HG03045 (cell line): ENCODE measurements at regions not wholly inside any gene's neighbourhood (a gene's known extent, or its start where the extent isn't known, plus 50 kb on each side); places are given as distances from the start of the nearest gene placed in this dataset.

Source experiments
- ATAC-seq: cut with Tn5 transposase; IDR thresholded peaks from one replicate; pipeline ENCODE4 v1.9.1; 2021; ENCODE audit warnings: mild to moderate bottlenecking, moderate library complexity; ENCODE audit not compliant: unreplicated experiment

DNA sequence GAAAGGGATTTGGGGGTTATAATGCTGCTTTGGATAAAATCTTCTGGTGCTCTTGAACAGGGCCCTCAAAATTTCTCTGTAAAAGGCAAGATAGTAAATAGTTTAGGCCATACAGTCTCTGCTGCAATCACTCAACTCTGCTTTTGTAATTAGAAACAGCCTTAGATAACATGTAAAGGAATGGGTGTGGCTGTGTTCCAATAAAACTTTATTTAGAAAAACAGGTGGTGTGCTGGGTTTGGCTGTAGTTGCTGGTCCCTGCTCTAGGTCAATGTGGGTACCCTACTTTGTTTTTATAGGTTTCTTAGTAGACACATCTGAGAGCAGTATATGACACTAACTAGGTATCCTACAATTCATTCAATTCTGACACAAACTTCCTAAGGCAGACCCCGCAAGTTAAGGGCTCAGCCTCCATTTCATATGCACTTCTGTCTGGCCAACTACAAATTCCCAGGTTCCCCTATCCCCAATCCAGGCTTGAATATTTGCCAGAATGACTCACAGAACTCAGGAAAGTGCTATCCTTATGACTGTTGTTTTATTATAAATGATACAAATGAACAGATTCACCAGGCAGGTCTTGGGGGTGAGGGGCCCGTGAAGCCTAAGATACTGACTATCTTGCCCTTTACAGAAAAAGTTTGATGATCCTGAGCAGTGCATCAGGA is 349.9 kb downstream of the RPS24 start:
- ATAC-seq, result no peak

- ATAC-seq, result no peak
Measured at GRCh38 chr10:78384049-78384431, 350.4 kb downstream of the RPS24 start.

DNA sequence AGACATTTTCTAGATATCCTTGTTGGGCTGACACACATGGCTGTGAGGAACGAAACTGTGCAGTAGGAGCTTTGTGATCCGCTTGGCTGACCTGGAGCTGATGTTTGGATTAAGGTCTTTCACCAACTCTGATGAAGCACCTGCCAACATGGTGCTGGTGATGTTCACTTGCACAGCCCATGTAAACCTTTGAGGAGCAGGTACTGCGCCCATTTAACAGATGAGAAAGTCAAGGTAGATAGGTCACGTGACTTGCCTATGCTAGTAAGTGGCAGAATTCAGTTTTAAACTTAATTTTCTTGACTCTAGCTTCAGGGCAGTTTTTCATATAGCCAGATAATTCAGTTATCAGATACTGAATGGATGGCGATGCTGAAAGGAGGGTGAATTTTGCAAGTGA is 351.9 kb downstream of the RPS24 start:
- no peak for ATAC-seq

GRCh38 chr10:78386509-78386908 is 352.8 kb downstream of the RPS24 start:
- no peak for ATAC-seq

- no peak for ATAC-seq
Measured at GRCh38 chr10:78388331-78389050, 354.8 kb downstream of the RPS24 start.

- ATAC-seq, result no peak
Measured at GRCh38 chr10:78389419-78389818, 355.8 kb downstream of the RPS24 start.

- no peak for ATAC-seq
Measured at GRCh38 chr10:78390051-78390450, 356.4 kb downstream of the RPS24 start.

- ATAC-seq, result no peak
Measured at GRCh38 chr10:78390817-78391216, 357.2 kb downstream of the RPS24 start.

- ATAC-seq, result no peak
Measured at GRCh38 chr10:78391585-78391984, 357.9 kb downstream of the RPS24 start.

DNA sequence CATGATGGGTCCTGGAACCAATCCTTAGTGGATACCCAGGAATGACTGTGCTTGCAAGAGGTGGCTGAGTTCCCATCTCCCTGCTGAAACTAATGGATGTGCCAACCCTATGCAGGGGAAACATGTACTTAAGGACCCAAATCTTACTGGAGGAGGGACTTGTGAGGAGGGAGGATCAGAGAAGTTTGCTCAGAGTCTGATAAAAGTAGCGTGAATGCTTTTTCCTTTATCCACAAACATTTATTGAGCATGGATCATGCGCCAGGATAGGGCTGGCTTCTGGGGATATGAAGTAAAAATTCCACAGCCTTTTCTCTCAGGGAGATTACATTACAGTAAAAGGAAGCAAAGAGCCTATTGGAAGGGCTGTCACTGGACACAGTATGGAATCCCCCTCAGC is 358.5 kb downstream of the RPS24 start:
- no peak for ATAC-seq

- ATAC-seq, result no peak
Measured at GRCh38 chr10:78393094-78393493, 359.4 kb downstream of the RPS24 start.

- no peak for ATAC-seq
Measured at GRCh38 chr10:78394047-78394446, 360.4 kb downstream of the RPS24 start.

- no peak for ATAC-seq
Measured at GRCh38 chr10:78395162-78395561, 361.5 kb downstream of the RPS24 start.

GRCh38 chr10:78396754-78397153 is 363.1 kb downstream of the RPS24 start:
- no peak for ATAC-seq

DNA sequence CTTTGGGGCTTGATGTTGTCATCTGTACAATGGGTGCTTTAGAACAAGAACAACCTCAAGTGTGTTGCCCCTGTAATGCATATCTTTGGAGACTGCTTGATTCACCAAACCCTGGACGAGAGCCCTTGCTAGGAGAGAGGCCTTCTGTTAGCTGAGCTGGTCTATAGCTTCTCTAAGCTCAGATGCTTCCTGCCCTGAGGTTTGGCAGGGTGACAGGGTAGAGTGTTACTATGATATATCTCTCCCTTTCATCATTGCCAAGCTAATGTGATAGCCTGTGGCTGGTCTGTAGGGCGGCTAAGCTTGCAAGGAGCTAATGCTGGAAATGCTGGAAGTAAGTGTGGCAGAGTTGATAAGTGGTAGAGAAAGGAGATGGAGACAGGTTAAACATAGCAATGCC is 364.1 kb downstream of the RPS24 start:
- ATAC-seq, result no peak

GRCh38 chr10:78398382-78398781 is 364.7 kb downstream of the RPS24 start:
- no peak for ATAC-seq

- no peak for ATAC-seq
Measured at GRCh38 chr10:78401624-78402367, 368.1 kb downstream of the RPS24 start.

GRCh38 chr10:78402591-78402990 is 368.9 kb downstream of the RPS24 start:
- ATAC-seq, result no peak

DNA sequence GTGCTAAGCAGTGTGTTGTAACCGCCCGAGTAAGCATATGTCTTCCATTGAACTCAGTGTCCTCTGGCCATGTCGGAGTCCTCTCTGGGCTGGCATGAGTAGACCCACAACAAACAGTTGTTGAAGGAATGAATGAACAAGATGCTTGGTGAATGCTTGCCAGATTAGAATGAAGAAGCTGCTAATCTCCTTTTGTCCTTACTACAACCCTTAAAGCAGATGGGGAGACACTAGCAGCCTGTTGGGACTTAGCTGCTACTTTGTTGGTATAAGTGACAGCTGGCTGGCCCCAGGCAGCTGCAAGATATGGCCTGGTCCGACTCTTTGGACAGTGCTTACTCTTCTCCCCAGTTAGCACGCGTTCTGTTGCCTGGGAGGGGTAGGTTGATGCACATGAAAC is 370.1 kb downstream of the RPS24 start:
- no peak for ATAC-seq

DNA sequence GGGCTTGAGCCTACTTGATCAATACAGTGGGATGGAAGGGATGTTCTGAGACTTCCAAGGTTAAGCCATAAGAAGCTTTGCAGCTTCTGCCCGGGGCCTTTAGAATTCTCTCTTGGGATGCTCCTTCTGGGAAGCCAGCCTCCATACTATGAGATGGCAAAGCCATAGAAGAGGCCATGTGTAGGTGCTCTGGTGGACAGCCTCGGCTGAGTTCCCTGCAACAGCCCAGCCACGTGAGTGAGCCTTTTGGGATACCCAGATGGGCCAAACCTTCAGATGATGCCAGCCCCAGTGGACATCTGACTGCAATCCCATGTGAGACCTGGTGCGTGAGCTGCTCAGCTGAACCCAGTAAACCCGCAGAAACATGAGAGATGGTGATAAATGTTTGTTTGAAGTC is 370.6 kb downstream of the RPS24 start:
- ATAC-seq, result no peak

- no peak for ATAC-seq
Measured at GRCh38 chr10:78405231-78405630, 371.6 kb downstream of the RPS24 start.

- no peak for ATAC-seq
Measured at GRCh38 chr10:78405736-78406135, 372.1 kb downstream of the RPS24 start.
